Neutrophil (primary cell): ENCODE measurements at regions not wholly inside any gene's neighbourhood (a gene's known extent, or its start where the extent isn't known, plus 50 kb on each side); places are given as distances from the start of the nearest gene placed in this dataset.

ENCODE experiments used
- H3K27ac ChIP-seq: fragments of 200-600 bp; sonication (generic); 2 replicates; pipeline ENCODE4 v1.5.1; 2016; ENCODE audit warnings: mild to moderate bottlenecking, moderate library complexity
- H3K27me3 ChIP-seq: fragments of 200-600 bp; sonication (generic); 2 replicates; pipeline ENCODE4 v1.6.0; 2016; ENCODE audit warnings: mild to moderate bottlenecking
- H3K36me3 ChIP-seq: fragments of 200-600 bp; sonication (generic); 2 replicates; pipeline ENCODE4 v1.5.1; 2017
- H3K4me1 ChIP-seq, 2 experiments: fragments of 200-600 bp in 1 of 2; sonication (generic) in 1 of 2; 1 replicate in 1 of 2; 2 replicates in 1 of 2; pipeline versions ENCODE4 v1.5.1 to v1.6.1; 2013 to 2016; ENCODE audit warnings: low read depth in 1 of 2, low read length in 1 of 2, mild to moderate bottlenecking in 1 of 2, moderate library complexity in 1 of 2; ENCODE audit not compliant: control insufficient read depth in 1 of 2, insufficient read depth in 1 of 2
- H3K4me3 ChIP-seq, 2 experiments: fragments of 200-600 bp in 1 of 2; sonication (generic) in 1 of 2; 1 replicate in 1 of 2; 2 replicates in 1 of 2; pipeline ENCODE4 v1.5.1; 2013 to 2016; ENCODE audit warnings: low read depth in 1 of 2, low read length in 1 of 2, mild to moderate bottlenecking in 1 of 2, moderate library complexity in 1 of 2
- H3K9me3 ChIP-seq: fragments of 200-600 bp; sonication (generic); 2 replicates; pipeline ENCODE4 v1.5.1; 2016
- TF ChIP-seq, protein P1 (sequence below): fragments of 200-600 bp; sonication (generic); IDR thresholded peaks from 2 replicates; pipeline ENCODE4 v1.5.1; 2016; ENCODE audit warnings: antibody characterized with exemption

DNA sequence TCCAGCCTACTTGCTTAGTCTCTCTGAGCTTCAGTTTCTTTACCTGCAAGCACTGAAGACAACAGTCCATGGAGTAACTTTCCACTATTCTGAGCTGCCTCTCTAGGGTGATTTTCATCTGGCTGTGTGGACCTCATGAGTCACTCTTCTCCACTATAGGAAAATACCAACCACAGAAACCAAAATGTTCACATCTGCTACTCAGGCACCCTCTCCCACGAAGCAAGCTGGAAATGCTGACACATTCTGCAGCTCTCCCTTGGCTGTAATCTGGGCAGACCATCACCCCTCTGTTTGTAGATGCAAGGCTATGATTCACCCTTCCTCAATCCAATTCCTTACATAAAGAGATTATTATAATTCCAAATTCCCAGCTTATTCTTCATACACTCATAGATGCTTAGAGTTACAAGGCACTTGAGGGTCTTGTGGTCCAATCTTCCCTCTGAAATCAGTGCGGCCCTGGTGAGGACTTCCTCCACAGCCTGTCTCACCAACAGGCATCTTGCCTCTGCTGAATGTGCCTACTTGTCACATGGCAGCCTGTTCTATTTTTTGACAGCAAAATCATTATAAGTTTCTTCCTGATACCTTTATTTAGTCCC lies 97.0 kb upstream of the LNX1 start:
- Histone ChIP-seq H3K4me3 (no peak overlapping the region), H3K27me3 (no peaks in the 10 kb centered on the region), H3K27ac (no peak overlapping the region), H3K9me3 (no peaks in the 10 kb centered on the region), H3K4me1 (no peaks in the 10 kb centered on the region), H3K36me3 (no peaks in the 10 kb centered on the region)
- TF ChIP-seq, protein P1, sequence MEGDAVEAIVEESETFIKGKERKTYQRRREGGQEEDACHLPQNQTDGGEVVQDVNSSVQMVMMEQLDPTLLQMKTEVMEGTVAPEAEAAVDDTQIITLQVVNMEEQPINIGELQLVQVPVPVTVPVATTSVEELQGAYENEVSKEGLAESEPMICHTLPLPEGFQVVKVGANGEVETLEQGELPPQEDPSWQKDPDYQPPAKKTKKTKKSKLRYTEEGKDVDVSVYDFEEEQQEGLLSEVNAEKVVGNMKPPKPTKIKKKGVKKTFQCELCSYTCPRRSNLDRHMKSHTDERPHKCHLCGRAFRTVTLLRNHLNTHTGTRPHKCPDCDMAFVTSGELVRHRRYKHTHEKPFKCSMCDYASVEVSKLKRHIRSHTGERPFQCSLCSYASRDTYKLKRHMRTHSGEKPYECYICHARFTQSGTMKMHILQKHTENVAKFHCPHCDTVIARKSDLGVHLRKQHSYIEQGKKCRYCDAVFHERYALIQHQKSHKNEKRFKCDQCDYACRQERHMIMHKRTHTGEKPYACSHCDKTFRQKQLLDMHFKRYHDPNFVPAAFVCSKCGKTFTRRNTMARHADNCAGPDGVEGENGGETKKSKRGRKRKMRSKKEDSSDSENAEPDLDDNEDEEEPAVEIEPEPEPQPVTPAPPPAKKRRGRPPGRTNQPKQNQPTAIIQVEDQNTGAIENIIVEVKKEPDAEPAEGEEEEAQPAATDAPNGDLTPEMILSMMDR = no peak

- Histone ChIP-seq H3K4me1 (no peaks in the 10 kb centered on the region), H3K9me3 (no peaks in the 10 kb centered on the region), H3K36me3 (no peaks in the 10 kb centered on the region), H3K27ac (no peak overlapping the region), H3K4me3 (no peak overlapping the region), H3K27me3 (no peaks in the 10 kb centered on the region)
- TF ChIP-seq, protein P1 = no peak
Observed at GRCh38 chr4:53686521-53686920, 95.2 kb upstream of the LNX1 start.

DNA sequence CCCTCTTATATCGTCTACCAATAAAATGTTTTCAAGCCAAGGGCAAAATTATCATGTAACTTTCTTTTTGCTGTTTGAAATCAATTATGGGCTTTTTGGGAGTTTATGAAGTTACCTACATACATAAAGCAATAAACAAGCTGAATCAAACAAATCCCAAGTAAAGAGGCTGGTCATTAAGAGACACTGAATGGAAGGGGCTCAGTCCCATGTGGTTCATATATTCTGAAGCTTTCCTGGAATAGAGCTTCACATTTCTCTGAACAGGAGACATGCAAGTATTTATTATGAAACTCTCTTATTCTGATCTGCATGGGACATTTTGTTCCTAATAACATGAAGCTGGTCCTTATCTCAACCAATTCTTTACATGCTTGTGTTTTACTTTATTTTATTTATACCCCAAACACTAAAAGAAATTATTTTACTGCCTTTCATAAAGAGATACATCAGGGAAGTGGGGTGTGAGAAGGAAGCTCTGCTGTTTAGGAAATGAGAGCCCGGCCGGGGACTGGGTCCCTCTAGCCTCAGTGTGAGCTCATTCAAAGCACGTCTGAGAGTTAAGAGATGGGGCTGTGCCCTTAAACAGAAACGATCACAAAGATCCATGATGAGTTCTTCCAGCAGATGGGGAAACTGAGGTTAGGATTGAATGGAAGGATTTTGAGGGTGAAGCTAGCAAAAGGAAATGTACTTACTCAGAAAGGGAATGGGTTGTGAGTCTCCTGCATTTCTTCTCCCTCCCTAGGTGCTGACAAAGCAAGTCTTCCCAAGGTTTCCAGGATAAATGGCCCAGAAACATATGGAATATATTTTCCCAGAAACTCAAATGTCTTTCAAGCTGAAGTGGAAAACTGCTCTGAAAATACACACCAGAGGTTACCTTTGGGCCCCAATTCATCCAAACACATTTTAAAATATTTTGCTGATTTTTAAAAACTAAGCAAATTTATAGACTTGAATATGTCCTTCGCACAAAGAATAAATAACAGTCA lies 93.1 kb upstream of the LNX1 start:
- H3K4me3 ChIP-seq = no peak overlapping the region
- no peaks in the 10 kb centered on the region for H3K9me3 ChIP-seq
- H3K27me3 ChIP-seq = no peaks in the 10 kb centered on the region
- TF ChIP-seq, protein P1 = no peak
- no peaks in the 10 kb centered on the region for H3K36me3 ChIP-seq
- no peak overlapping the region for H3K27ac ChIP-seq
- no peaks in the 10 kb centered on the region for H3K4me1 ChIP-seq

DNA sequence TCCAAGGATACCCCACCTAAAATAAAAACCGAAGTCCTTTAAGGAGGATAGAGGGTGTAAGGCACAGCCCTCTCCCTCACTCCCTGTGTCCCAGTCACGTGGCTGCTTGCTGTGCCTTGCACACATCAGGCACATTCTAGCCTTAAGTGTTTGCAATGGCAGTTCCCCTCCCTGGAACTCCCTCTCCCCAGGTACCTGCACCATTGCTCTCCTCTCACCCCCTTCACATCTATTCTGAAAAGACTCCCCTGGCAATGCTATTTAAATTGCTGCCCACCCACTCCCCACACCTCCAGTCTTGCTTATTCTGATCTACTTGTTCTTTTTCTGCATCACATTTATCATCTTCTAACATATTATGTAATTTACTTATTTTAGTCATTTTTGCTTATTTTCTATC lies 91.6 kb upstream of the LNX1 start:
- Histone ChIP-seq H3K27ac (no peak overlapping the region), H3K36me3 (no peaks in the 10 kb centered on the region), H3K4me1 (no peaks in the 10 kb centered on the region), H3K27me3 (no peaks in the 10 kb centered on the region), H3K4me3 (no peak overlapping the region), H3K9me3 (no peaks in the 10 kb centered on the region)
- TF ChIP-seq, protein P1 = no peak

- H3K4me3 ChIP-seq = no peak overlapping the region
- H3K36me3 ChIP-seq = no peaks in the 10 kb centered on the region
- H3K27me3 ChIP-seq = no peaks in the 10 kb centered on the region
- TF ChIP-seq, protein P1 = no peak
- no peaks in the 10 kb centered on the region for H3K4me1 ChIP-seq
- H3K27ac ChIP-seq = no peak overlapping the region
- H3K9me3 ChIP-seq = no peaks in the 10 kb centered on the region
Observed at GRCh38 chr4:53682196-53682595, 90.9 kb upstream of the LNX1 start.
